ENCODE measurements at regions not wholly inside any gene's neighbourhood (a gene's known extent, or its start where the extent isn't known, plus 50 kb on each side); places are given as distances from the start of the nearest gene placed in this dataset.

DNA sequence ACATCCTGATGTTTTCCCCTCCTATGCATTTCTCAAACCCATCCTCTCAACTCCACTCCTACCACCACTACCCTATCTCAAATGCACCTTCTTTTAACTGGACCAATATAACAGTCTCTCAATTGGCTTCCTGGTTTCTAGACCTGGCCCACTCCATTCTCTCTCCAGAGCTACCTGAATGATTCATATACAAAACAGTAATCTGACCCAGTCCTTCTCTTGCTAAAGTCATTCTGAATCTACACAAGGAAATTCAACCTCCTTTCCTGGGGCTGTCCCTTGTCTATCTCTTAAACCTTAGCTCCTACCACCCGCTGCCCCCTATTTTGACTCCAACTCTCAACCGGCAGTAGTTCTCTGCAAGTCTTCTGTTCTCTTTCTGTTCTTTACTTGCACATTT, 97.2 kb downstream of the PCSK1 start:
- no peak for DNase-seq (ENCODE audit: low read depth)
- no peak for TF ChIP-seq CTCF (IDR thresholded peaks at IDR 0.05; ENCODE audit: insufficient read depth, low read depth, low read length, missing control alignments)
- H3K4me3 ChIP-seq (ENCODE audit: low read depth, low read length), result no peak overlapping the region

- no peak for DNase-seq (ENCODE audit: low read depth)
- H3K4me3 ChIP-seq (ENCODE audit: low read depth, low read length), result no peak overlapping the region
- TF ChIP-seq CTCF (IDR thresholded peaks at IDR 0.05; ENCODE audit: insufficient read depth, low read depth, low read length, missing control alignments), result no peak
Measured at GRCh38 chr5:96333391-96333790, 99.7 kb downstream of the PCSK1 start.

- TF ChIP-seq CTCF (IDR thresholded peaks at IDR 0.05; ENCODE audit: insufficient read depth, low read depth, low read length, missing control alignments), result no peak
- H3K4me3 ChIP-seq (ENCODE audit: low read depth, low read length), result no peak overlapping the region
- no peak for DNase-seq (ENCODE audit: low read depth)
Measured at GRCh38 chr5:96332535-96333366, 100.3 kb downstream of the PCSK1 start.

DNA sequence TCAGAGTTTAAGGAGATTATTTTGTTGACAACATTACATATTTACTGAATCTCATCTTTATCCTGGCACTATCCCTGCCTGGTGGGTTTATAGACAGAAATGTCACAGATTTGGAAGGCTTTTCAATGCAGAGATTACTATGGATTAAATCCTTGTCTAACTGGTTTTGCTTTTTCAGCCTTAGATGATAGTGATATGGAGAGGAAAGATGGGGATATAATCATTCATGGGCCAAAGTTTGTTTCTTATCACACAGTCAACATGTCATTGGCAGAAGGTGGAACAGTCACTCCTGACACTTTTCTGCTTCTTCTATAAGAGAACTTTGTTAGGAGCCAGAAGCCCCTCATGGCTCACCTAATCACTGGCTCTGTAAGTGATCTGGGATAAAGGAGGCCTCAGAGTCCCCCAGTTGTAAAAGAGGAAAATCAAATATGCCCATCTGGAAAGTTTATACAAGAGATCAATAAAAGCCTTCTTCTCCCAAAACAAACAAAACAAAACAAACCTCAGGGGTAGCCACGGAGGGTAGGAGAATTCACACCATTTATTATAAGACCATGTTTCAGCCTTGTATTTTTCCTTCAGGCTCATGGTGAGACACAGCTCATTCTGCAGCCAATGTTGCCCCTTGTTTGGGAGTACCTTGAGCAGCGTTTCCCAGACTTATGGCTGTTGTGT, 101.2 kb downstream of the PCSK1 start:
- no peak for DNase-seq (ENCODE audit: low read depth)
- H3K4me3 ChIP-seq (ENCODE audit: low read depth, low read length), result no peak overlapping the region
- TF ChIP-seq CTCF (IDR thresholded peaks at IDR 0.05; ENCODE audit: insufficient read depth, low read depth, low read length, missing control alignments), result no peak

DNA sequence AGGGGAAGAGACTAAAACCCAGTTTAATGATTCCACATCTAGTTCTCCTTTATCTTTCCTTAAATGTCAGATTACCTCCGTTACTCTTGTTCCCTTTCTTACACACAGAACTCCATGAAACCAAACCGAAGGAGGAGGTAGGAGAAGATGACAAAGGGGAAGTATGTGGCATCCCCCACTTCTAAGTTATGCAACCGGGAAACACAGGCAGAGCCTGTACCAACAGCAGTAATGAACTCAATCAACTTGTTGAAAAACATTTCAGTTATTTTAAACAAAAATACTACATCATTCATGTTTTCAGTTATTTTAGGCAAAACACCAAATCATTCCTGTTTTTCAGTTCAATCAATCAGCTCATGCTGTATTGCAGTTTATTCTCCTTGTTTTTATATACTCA, 101.8 kb downstream of the PCSK1 start:
- no peak for TF ChIP-seq CTCF (IDR thresholded peaks at IDR 0.05; ENCODE audit: insufficient read depth, low read depth, low read length, missing control alignments)
- no peak overlapping the region for H3K4me3 ChIP-seq (ENCODE audit: low read depth, low read length)

GRCh38 chr5:96330530-96331140, 102.4 kb downstream of the PCSK1 start:
- TF ChIP-seq CTCF (IDR thresholded peaks at IDR 0.05; ENCODE audit: insufficient read depth, low read depth, low read length, missing control alignments), result no peak
- no peak overlapping the region for H3K4me3 ChIP-seq (ENCODE audit: low read depth, low read length)
- DNase-seq (ENCODE audit: low read depth), result no peak

More for the DNA sequence above, 101.8 kb downstream of the PCSK1 start:
- DNase-seq (ENCODE audit: low read depth), result no peak
